Activated naive CD8-positive, alpha-beta T cell treated with anti-CD3 and anti-CD28 coated beads, Interleukin-2, amount 10 ng/mL, durations not matched to agents 7 days and 5 days (primary cell): ENCODE measurements at regions not wholly inside any gene's neighbourhood (a gene's known extent, or its start where the extent isn't known, plus 50 kb on each side); places are given as distances from the start of the nearest gene placed in this dataset.
"Not testable (repeated sequence)": the region's sequence is repeated elsewhere in the genome, so short reads cannot be mapped to it uniquely, and the experiment has no call there.

ENCODE experiments used
- ATAC-seq: fragments of 150-1000 bp; cut with Tn5 transposase; one replicate; pipeline ENCODE4 v1.10.0; 2021; ENCODE audit warnings: low read depth, moderate library complexity
- POLR2A ChIA-PET: fragments of 350-600 bp; sonication (Branson Sonifier 250); formaldehyde crosslinking; loops from one replicate; lab custom pipeline; 2021; ENCODE audit warnings: antibody characterized with exemption; lab: Charles Lee
- DNase-seq: peaks from one replicate; pipeline ENCODE4 v3.0.0; 2021
- H3K27ac Mint-ChIP-seq: one replicate; pipeline ENCODE4 v1.8.0; 2022; ENCODE audit warnings: mild to moderate bottlenecking, mixed read lengths
- H3K27me3 Mint-ChIP-seq: one replicate; pipeline ENCODE4 v1.8.0; 2022; ENCODE audit warnings: mild to moderate bottlenecking, moderate library complexity, mixed read lengths
- H3K36me3 Mint-ChIP-seq: one replicate; pipeline ENCODE4 v1.8.0; 2021; ENCODE audit warnings: mild to moderate bottlenecking, mixed read lengths
- H3K4me1 Mint-ChIP-seq: one replicate; pipeline ENCODE4 v1.8.0; 2021; ENCODE audit warnings: mixed read lengths
- H3K4me3 Mint-ChIP-seq: one replicate; pipeline ENCODE4 v1.8.0; 2022; ENCODE audit warnings: mild to moderate bottlenecking, moderate library complexity, mixed read lengths
- H3K9me3 Mint-ChIP-seq: one replicate; pipeline ENCODE4 v1.8.0; 2021; ENCODE audit warnings: mixed read lengths

GRCh38 chr12:54740882-54741281, 92.7 kb upstream of the DCD start:
- Mint-ChIP-seq H3K9me3 (peaks cover 30% of the 10 kb centered on the region), H3K27me3 (no peaks in the 10 kb centered on the region), H3K4me3 (peak overlapping the region; percentile 68), H3K4me1 (peaks cover 48% of the 10 kb centered on the region), H3K27ac (peak overlapping the region; percentile 88), H3K36me3 (peaks cover 54% of the 10 kb centered on the region)
- POLR2A ChIA-PET = interaction anchor here (0.6 kb wide), 1 partner anchor 9 kb away, joined by 3 read pairs; no protein-coding TSS in a partner anchor
- ATAC-seq (peak; percentile 83), DNase-seq (no peak)

GRCh38 chr12:54736549-54736948, 88.4 kb upstream of the DCD start:
- H3K36me3 Mint-ChIP-seq = peaks cover 28% of the 10 kb centered on the region
- ATAC-seq = peak; percentile 77
- DNase-seq = no peak
- POLR2A ChIA-PET = interaction anchor here (1.2 kb wide), 1 partner anchor 248 kb away, joined by 6 read pairs; the partner anchor contains the start of gene TESPA1
- H3K4me3 Mint-ChIP-seq = peak overlapping the region; percentile 37
- no peaks in the 10 kb centered on the region for H3K27me3 Mint-ChIP-seq
- peak overlapping the region; percentile 76 for H3K27ac Mint-ChIP-seq
- peaks cover 22% of the 10 kb centered on the region for H3K9me3 Mint-ChIP-seq
- H3K4me1 Mint-ChIP-seq = peaks cover 35% of the 10 kb centered on the region

GRCh38 chr12:54734196-54734950, 86.2 kb upstream of the DCD start:
- ATAC-seq = no peak
- H3K27me3 Mint-ChIP-seq = no peaks in the 10 kb centered on the region
- H3K4me3 Mint-ChIP-seq = no peak overlapping the region
- no peak overlapping the region for H3K27ac Mint-ChIP-seq
- peaks cover 22% of the 10 kb centered on the region for H3K9me3 Mint-ChIP-seq
- H3K36me3 Mint-ChIP-seq = peaks cover 28% of the 10 kb centered on the region
- POLR2A ChIA-PET = interaction anchor here (0.7 kb wide), 1 partner anchor 251 kb away, joined by 3 read pairs; no protein-coding TSS in a partner anchor
- H3K4me1 Mint-ChIP-seq = peaks cover 18% of the 10 kb centered on the region
- no peak for DNase-seq

- Mint-ChIP-seq H3K4me3 (no peak overlapping the region), H3K27me3 (peaks cover 19% of the 10 kb centered on the region), H3K27ac (no peak overlapping the region), H3K36me3 (peaks cover 3% of the 10 kb centered on the region), H3K4me1 (peaks cover 12% of the 10 kb centered on the region), H3K9me3 (peaks cover 1% of the 10 kb centered on the region)
- ATAC-seq (no peak), DNase-seq (no peak)
- POLR2A ChIA-PET = interaction anchor here (1.0 kb wide), 1 partner anchor 241 kb away, joined by 3 read pairs; no protein-coding TSS in a partner anchor
Measured at GRCh38 chr12:54725233-54725843, 77.2 kb upstream of the DCD start.

- POLR2A ChIA-PET = no interaction called here
- ATAC-seq = no peak
- H3K9me3 Mint-ChIP-seq = peaks cover 1% of the 10 kb centered on the region
- DNase-seq = no peak
- H3K27ac Mint-ChIP-seq = no peak overlapping the region
- no peak overlapping the region for H3K4me3 Mint-ChIP-seq
- peaks cover 3% of the 10 kb centered on the region for H3K36me3 Mint-ChIP-seq
- peaks cover 24% of the 10 kb centered on the region for H3K27me3 Mint-ChIP-seq
- peaks cover 10% of the 10 kb centered on the region for H3K4me1 Mint-ChIP-seq
Measured at GRCh38 chr12:54723379-54724256, 75.5 kb upstream of the DCD start.

- POLR2A ChIA-PET = no interaction called here
- no peak for ATAC-seq
Measured at GRCh38 chr12:54721312-54721711, 73.1 kb upstream of the DCD start.

GRCh38 chr12:54719691-54720090, 71.5 kb upstream of the DCD start:
- Mint-ChIP-seq H3K4me3 (no peak overlapping the region), H3K27ac (no peak overlapping the region), H3K27me3 (peaks cover 27% of the 10 kb centered on the region), H3K9me3 (no peaks in the 10 kb centered on the region), H3K4me1 (peaks cover 3% of the 10 kb centered on the region), H3K36me3 (no peaks in the 10 kb centered on the region)
- POLR2A ChIA-PET = no interaction called here
- ATAC-seq = no peak
- DNase-seq = no peak

More at GRCh38 chr12:54721312-54721711, 73.1 kb upstream of the DCD start:
- peaks cover 23% of the 10 kb centered on the region for H3K27me3 Mint-ChIP-seq
- H3K36me3 Mint-ChIP-seq = no peaks in the 10 kb centered on the region
- H3K27ac Mint-ChIP-seq = no peak overlapping the region
- H3K9me3 Mint-ChIP-seq = no peaks in the 10 kb centered on the region
- no peak for DNase-seq
- no peak overlapping the region for H3K4me3 Mint-ChIP-seq
- H3K4me1 Mint-ChIP-seq = peaks cover 5% of the 10 kb centered on the region

GRCh38 chr12:54716261-54716660, 68.1 kb upstream of the DCD start:
- ATAC-seq = no peak

GRCh38 chr12:54713876-54714275, 65.7 kb upstream of the DCD start:
- H3K4me3 Mint-ChIP-seq, H3K36me3 Mint-ChIP-seq, POLR2A ChIA-PET, H3K4me1 Mint-ChIP-seq, H3K9me3 Mint-ChIP-seq, DNase-seq, ATAC-seq, H3K27ac Mint-ChIP-seq: not testable (repeated sequence)
- peaks cover 27% of the 10 kb centered on the region for H3K27me3 Mint-ChIP-seq

More at GRCh38 chr12:54716261-54716660, 68.1 kb upstream of the DCD start:
- no peaks in the 10 kb centered on the region for H3K4me1 Mint-ChIP-seq
- H3K36me3 Mint-ChIP-seq = no peaks in the 10 kb centered on the region
- POLR2A ChIA-PET = no interaction called here
- H3K4me3 Mint-ChIP-seq = no peak overlapping the region
- peaks cover 37% of the 10 kb centered on the region for H3K27me3 Mint-ChIP-seq
- H3K9me3 Mint-ChIP-seq = no peaks in the 10 kb centered on the region
- no peak overlapping the region for H3K27ac Mint-ChIP-seq
- no peak for DNase-seq

GRCh38 chr12:54711669-54712068, 63.5 kb upstream of the DCD start:
- no peaks in the 10 kb centered on the region for H3K36me3 Mint-ChIP-seq
- POLR2A ChIA-PET = no interaction called here
- no peak for ATAC-seq

GRCh38 chr12:54708826-54709225, 60.7 kb upstream of the DCD start:
- Mint-ChIP-seq H3K27me3 (peaks cover 24% of the 10 kb centered on the region), H3K9me3 (no peaks in the 10 kb centered on the region), H3K4me1 (no peaks in the 10 kb centered on the region), H3K4me3 (no peak overlapping the region), H3K27ac (no peak overlapping the region), H3K36me3 (no peaks in the 10 kb centered on the region)
- DNase-seq (no peak), ATAC-seq (no peak)
- POLR2A ChIA-PET = no interaction called here

More at GRCh38 chr12:54711669-54712068, 63.5 kb upstream of the DCD start:
- H3K27ac Mint-ChIP-seq = no peak overlapping the region
- DNase-seq = no peak
- H3K9me3 Mint-ChIP-seq = no peaks in the 10 kb centered on the region
- H3K27me3 Mint-ChIP-seq = peaks cover 23% of the 10 kb centered on the region
- no peaks in the 10 kb centered on the region for H3K4me1 Mint-ChIP-seq
- no peak overlapping the region for H3K4me3 Mint-ChIP-seq

- DNase-seq (no peak), ATAC-seq (no peak)
- no peaks in the 10 kb centered on the region for H3K4me1 Mint-ChIP-seq
- no peaks in the 10 kb centered on the region for H3K9me3 Mint-ChIP-seq
- H3K27me3 Mint-ChIP-seq = peaks cover 10% of the 10 kb centered on the region
- no peaks in the 10 kb centered on the region for H3K36me3 Mint-ChIP-seq
- no peak overlapping the region for H3K27ac Mint-ChIP-seq
- no peak overlapping the region for H3K4me3 Mint-ChIP-seq
- POLR2A ChIA-PET = no interaction called here
Measured at GRCh38 chr12:54704202-54704601, 56.0 kb upstream of the DCD start.

- Mint-ChIP-seq H3K4me1 (no peaks in the 10 kb centered on the region), H3K9me3 (no peaks in the 10 kb centered on the region), H3K27ac (no peak overlapping the region), H3K4me3 (no peak overlapping the region), H3K36me3 (no peaks in the 10 kb centered on the region), H3K27me3 (peaks cover 19% of the 10 kb centered on the region)
- ATAC-seq (peak; percentile 56), DNase-seq (no peak)
- POLR2A ChIA-PET = no interaction called here
Measured at GRCh38 chr12:54701940-54702592, 53.9 kb upstream of the DCD start.
